ENCODE measurements at regions not wholly inside any gene's neighbourhood (a gene's known extent, or its start where the extent isn't known, plus 50 kb on each side); places are given as distances from the start of the nearest gene placed in this dataset.
"Not testable (repeated sequence)": the region's sequence is repeated elsewhere in the genome, so short reads cannot be mapped to it uniquely, and the experiment has no call there.

DNA sequence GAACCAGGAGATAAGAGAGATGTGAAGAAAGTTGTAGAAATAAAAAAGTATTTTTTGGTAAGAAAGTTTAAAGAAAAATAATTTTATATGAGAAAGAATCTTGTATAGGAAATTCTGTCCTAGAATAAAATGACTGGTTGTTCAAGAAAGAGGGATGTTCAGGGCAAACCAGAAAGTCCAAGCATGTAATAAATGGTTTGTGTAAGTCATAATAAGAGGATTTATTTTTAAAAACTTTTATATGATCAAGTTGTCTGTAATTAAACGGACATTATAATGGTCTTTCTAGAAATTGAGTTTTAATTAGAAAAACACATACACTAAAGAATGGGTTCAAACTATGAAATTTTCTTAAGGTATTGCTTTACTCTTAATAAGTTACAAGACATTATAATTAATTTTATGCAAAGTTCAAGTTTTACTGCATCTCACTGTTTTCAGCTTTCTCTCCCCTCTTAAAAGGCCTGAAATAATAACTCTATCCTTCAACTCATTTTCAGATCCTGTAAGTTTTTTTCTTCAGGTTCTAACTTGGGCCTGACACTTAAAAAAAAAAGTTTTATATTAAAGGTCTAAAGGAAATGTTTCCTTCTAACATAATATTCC lies 56.1 kb upstream of the ZNF300 start:
- H3K4me3 ChIP-seq (ENCODE audit: low read length in 2 of 2) = no peak overlapping the region
- no peaks in the 10 kb centered on the region for H3K4me1 ChIP-seq (ENCODE audit: insufficient read depth, low read length)
- Mint-ChIP-seq H3K9me3 (peaks cover 2 to 53% (median 40%) of the 10 kb centered on the region in 8 donors), H3K27me3 (peaks cover 2 to 10% of the 10 kb centered on the region in 2 donors), H3K4me1 (peaks cover 0 to 8% (median 2%) of the 10 kb centered on the region in 4 donors), H3K4me3 (no peak overlapping the region), H3K27ac (no peak overlapping the region), H3K36me3 (peaks cover 5 to 10% of the 10 kb centered on the region in 2 donors)
- no peak overlapping the region for H3K27ac ChIP-seq (ENCODE audit: low read depth, low read length)
- H3K36me3 ChIP-seq (ENCODE audit: insufficient read depth, low read length) = no peaks in the 10 kb centered on the region
- H3K27me3 ChIP-seq (ENCODE audit: insufficient read depth, low read length) = no peaks in the 10 kb centered on the region
- intact Hi-C loops (cut with micrococcal nuclease) = no loop called here
- ChIA-PET CTCF (ENCODE audit: partially characterized antibody) (no interaction called here), POLR2A (ENCODE audit: partially characterized antibody) (no interaction called here)
- no peak for DNase-seq
- H3K9me3 ChIP-seq (ENCODE audit: control insufficient read depth in 1 of 2, low read length in 2 of 2) = no peaks in the 10 kb centered on the region

DNA sequence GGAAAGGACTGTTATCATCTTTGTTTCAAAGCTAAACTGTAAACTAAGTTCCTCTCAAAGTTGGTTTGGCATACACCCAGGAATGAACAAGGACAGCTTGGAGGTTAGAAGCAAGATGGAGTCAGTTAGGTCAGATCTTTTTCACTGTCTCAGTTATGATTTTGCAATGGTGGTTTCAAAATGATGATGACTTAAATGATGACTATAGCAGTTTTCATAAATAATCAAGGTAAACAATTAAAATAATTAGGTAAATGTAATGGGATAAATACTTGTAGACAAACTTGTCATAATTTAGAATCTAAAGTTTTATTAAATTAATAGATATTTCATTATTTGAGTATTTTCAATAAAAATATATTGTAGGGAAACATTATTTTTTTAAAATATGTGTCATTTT lies 55.5 kb upstream of the ZNF300 start:
- H3K4me1 ChIP-seq (ENCODE audit: insufficient read depth, low read length); H3K27me3 ChIP-seq (ENCODE audit: insufficient read depth, low read length); POLR2A ChIA-PET (ENCODE audit: partially characterized antibody); intact Hi-C loops (cut with micrococcal nuclease); H3K9me3 ChIP-seq (ENCODE audit: control insufficient read depth in 1 of 2, low read length in 2 of 2); H3K36me3 ChIP-seq (ENCODE audit: insufficient read depth, low read length); DNase-seq; H3K27me3 Mint-ChIP-seq; H3K4me3 ChIP-seq (ENCODE audit: low read length in 2 of 2); H3K4me3 Mint-ChIP-seq; H3K27ac ChIP-seq (ENCODE audit: low read depth, low read length); H3K36me3 Mint-ChIP-seq; H3K27ac Mint-ChIP-seq: not testable (repeated sequence)
- H3K9me3 Mint-ChIP-seq = peaks cover 6 to 53% (median 41%) of the 10 kb centered on the region in 8 donors
- CTCF ChIA-PET (ENCODE audit: partially characterized antibody) = interaction anchor here (1.1 kb wide), 1 partner anchor 114 kb away, joined by 3 read pairs; the partner anchor contains the start of gene IRGM
- peaks cover 0 to 13% (median 2%) of the 10 kb centered on the region in 4 donors for H3K4me1 Mint-ChIP-seq

Measured in CD4-positive, alpha-beta memory T cell (primary cell).